ENCODE measurements at regions not wholly inside any gene's neighbourhood (a gene's known extent, or its start where the extent isn't known, plus 50 kb on each side); places are given as distances from the start of the nearest gene placed in this dataset.
"Not testable (repeated sequence)": the region's sequence is repeated elsewhere in the genome, so short reads cannot be mapped to it uniquely, and the experiment has no call there.

GRCh38 chr3:74390121-74390877 is 224.2 kb downstream of the CNTN3 start:
- no peak for TF ChIP-seq CTCF (conservative IDR thresholded peaks at IDR 0.05; ENCODE audit: low read length)
- peak; percentile 81 for DNase-seq (ENCODE audit: low read depth)
- H3K4me3 ChIP-seq (ENCODE audit: low read length) = no peak overlapping the region

- no peak for TF ChIP-seq CTCF (conservative IDR thresholded peaks at IDR 0.05; ENCODE audit: low read length)
- DNase-seq (ENCODE audit: low read depth) = peak; percentile 6
- H3K4me3 ChIP-seq (ENCODE audit: low read length) = no peak overlapping the region
Measured at GRCh38 chr3:74387111-74387735, 227.2 kb downstream of the CNTN3 start.

GRCh38 chr3:74384159-74384558 is 230.3 kb downstream of the CNTN3 start:
- H3K4me3 ChIP-seq (ENCODE audit: low read length) = no peak overlapping the region
- no peak for TF ChIP-seq CTCF (conservative IDR thresholded peaks at IDR 0.05; ENCODE audit: low read length)
- no peak for DNase-seq (ENCODE audit: low read depth)

- no peak for TF ChIP-seq CTCF (conservative IDR thresholded peaks at IDR 0.05; ENCODE audit: low read length)
- DNase-seq (ENCODE audit: low read depth) = no peak
- H3K4me3 ChIP-seq (ENCODE audit: low read length) = no peak overlapping the region
Measured at GRCh38 chr3:74377669-74378068, 236.8 kb downstream of the CNTN3 start.

- H3K4me3 ChIP-seq (ENCODE audit: low read length) = not testable (repeated sequence)
- DNase-seq (ENCODE audit: low read depth) = peak; percentile 39
- peak; percentile 63 for TF ChIP-seq CTCF (conservative IDR thresholded peaks at IDR 0.05; ENCODE audit: low read length)
Measured at GRCh38 chr3:74376323-74376722, 238.1 kb downstream of the CNTN3 start.

- no peak overlapping the region for H3K4me3 ChIP-seq (ENCODE audit: low read length)
- DNase-seq (ENCODE audit: low read depth) = no peak
- no peak for TF ChIP-seq CTCF (conservative IDR thresholded peaks at IDR 0.05; ENCODE audit: low read length)
Measured at GRCh38 chr3:74375653-74376052, 238.8 kb downstream of the CNTN3 start.

GRCh38 chr3:74372743-74373142 is 241.7 kb downstream of the CNTN3 start:
- no peak for DNase-seq (ENCODE audit: low read depth)
- H3K4me3 ChIP-seq (ENCODE audit: low read length) = no peak overlapping the region
- TF ChIP-seq CTCF (conservative IDR thresholded peaks at IDR 0.05; ENCODE audit: low read length) = no peak
